Gastroesophageal sphincter (tissue), 4 donors: ENCODE measurements at regions not wholly inside any gene's neighbourhood (a gene's known extent, or its start where the extent isn't known, plus 50 kb on each side); places are given as distances from the start of the nearest gene placed in this dataset.

Source experiments
- ATAC-seq: fragments of 150-250 bp; one replicate; pipeline ENCODE4 v1.9.1; 2016; ENCODE audit warnings: mild to moderate bottlenecking, moderate library complexity
- H3K27ac ChIP-seq, 4 donors: fragments of 200-600 bp; sonication (generic) in 3 of 4; 1 replicate in 3 of 4; 2 replicates in 1 of 4; pipeline ENCODE4 v1.5.1; 2016 to 2019
- H3K27me3 ChIP-seq: fragments of 200-600 bp; sonication (generic); one replicate; pipeline ENCODE4 v1.5.1; 2019
- H3K36me3 ChIP-seq, 2 donors: fragments of 200-600 bp; sonication (generic); one replicate each; pipeline ENCODE4 v1.5.1; 2019; ENCODE audit warnings: control low read depth in 1 of 2
- H3K4me1 ChIP-seq, 3 donors: fragments of 200-600 bp; sonication (generic); 1 replicate in 2 of 3; 2 replicates in 1 of 3; pipeline ENCODE4 v1.5.1; 2016 to 2019; ENCODE audit warnings: control low read depth in 2 of 3
- H3K4me3 ChIP-seq, 2 donors: fragments of 200-600 bp; sonication (generic); one replicate each; pipeline ENCODE4 v1.5.1; 2019; ENCODE audit warnings: mild to moderate bottlenecking in 1 of 2, moderate library complexity in 1 of 2
- H3K9me3 ChIP-seq, 3 donors: fragments of 200-600 bp; sonication (generic); one replicate each; pipeline ENCODE4 v1.5.1; 2017 to 2019; ENCODE audit warnings: control low read depth in 2 of 3
- CTCF ChIP-seq, 4 experiments: fragments of 200-600 bp in 2 of 4; fragments of 450-650 bp in 2 of 4; sonication (generic) in 1 of 4; IDR thresholded peaks; one replicate each; pipeline ENCODE4 v1.5.1; 2017 to 2019; ENCODE audit warnings: antibody characterized with exemption in 4 of 4, mild to moderate bottlenecking in 2 of 4, moderate library complexity in 2 of 4
- EP300 ChIP-seq: sonication (generic); formaldehyde crosslinking; IDR thresholded peaks from one replicate; pipeline ENCODE4 v1.6.1; 2017; ENCODE audit warnings: antibody characterized with exemption, mild to moderate bottlenecking
- POLR2A ChIP-seq, 2 donors: fragments of 450-650 bp; IDR thresholded peaks; one replicate each; pipeline ENCODE4 v1.6.1; 2017; ENCODE audit warnings: antibody characterized with exemption in 2 of 2, mild to moderate bottlenecking in 2 of 2, moderate library complexity in 1 of 2
- POLR2AphosphoS5 ChIP-seq: sonication (generic); formaldehyde crosslinking; IDR thresholded peaks from one replicate; pipeline ENCODE4 v1.6.1; 2017; ENCODE audit warnings: antibody characterized with exemption
- WGBS, 2 donors: methylation state at CpG; one replicate each; pipeline ENCODE4 v1.1.5; 2018; ENCODE audit warnings: low coverage in 1 of 2; 5-methylcytosine and 5-hydroxymethylcytosine counted together

- no peak for ATAC-seq
- Histone ChIP-seq H3K36me3 (no peaks in the 10 kb centered on the region), H3K4me1 (no peaks in the 10 kb centered on the region), H3K4me3 (no peak overlapping the region), H3K9me3 (peaks cover 0 to 6% (median 0%) of the 10 kb centered on the region in 3 donors), H3K27me3 (peaks cover 42% of the 10 kb centered on the region), H3K27ac (no peak overlapping the region)
- WGBS, 2 donors: 81 to 86% methylated on average over 13 of the region's 19 CpGs
- TF ChIP-seq POLR2A (IDR thresholded peaks at IDR 0.05) (no peak), POLR2AphosphoS5 (no peak), CTCF (IDR thresholded peaks at IDR 0.05) (no peak), EP300 (no peak)
Observed at GRCh38 chr16:87074641-87075318, 242.4 kb downstream of the C16orf95 start.

- TF ChIP-seq POLR2AphosphoS5: no peak
- no peak for TF ChIP-seq CTCF (IDR thresholded peaks at IDR 0.05)
- TF ChIP-seq EP300: no peak
- no peak for TF ChIP-seq POLR2A (IDR thresholded peaks at IDR 0.05)
- WGBS, 2 donors: 90 to 100% methylated on average over 4 to 7 of the region's 12 CpGs
- no peak for ATAC-seq
- peaks cover 0 to 13% (median 0%) of the 10 kb centered on the region in 3 donors for H3K9me3 ChIP-seq
- no peaks in the 10 kb centered on the region for H3K36me3 ChIP-seq
- H3K27me3 ChIP-seq: peaks cover 36% of the 10 kb centered on the region
- no peaks in the 10 kb centered on the region for H3K4me1 ChIP-seq
- no peak overlapping the region for H3K4me3 ChIP-seq
- H3K27ac ChIP-seq: no peak overlapping the region
Observed at GRCh38 chr16:87075319-87075860, 241.8 kb downstream of the C16orf95 start.

- no peak overlapping the region for H3K4me3 ChIP-seq
- H3K27ac ChIP-seq: no peak overlapping the region
- H3K9me3 ChIP-seq: peaks cover 0 to 23% (median 3%) of the 10 kb centered on the region in 3 donors
- no peak for ATAC-seq
- H3K36me3 ChIP-seq: no peaks in the 10 kb centered on the region
- TF ChIP-seq EP300 (no peak), POLR2A (IDR thresholded peaks at IDR 0.05) (no peak), CTCF (IDR thresholded peaks at IDR 0.05) (no peak), POLR2AphosphoS5 (no peak)
- H3K27me3 ChIP-seq: peaks cover 27% of the 10 kb centered on the region
- WGBS, 2 donors: 75 to 85% methylated on average over 10 to 19 of the region's 20 CpGs
- H3K4me1 ChIP-seq: no peaks in the 10 kb centered on the region
Observed at GRCh38 chr16:87076331-87076949, 240.8 kb downstream of the C16orf95 start.

- H3K9me3 ChIP-seq: peaks cover 0 to 30% (median 4%) of the 10 kb centered on the region in 3 donors
- no peak overlapping the region for H3K27ac ChIP-seq
- peaks cover 20% of the 10 kb centered on the region for H3K27me3 ChIP-seq
- H3K36me3 ChIP-seq: no peaks in the 10 kb centered on the region
- TF ChIP-seq POLR2AphosphoS5: no peak
- TF ChIP-seq CTCF (IDR thresholded peaks at IDR 0.05): peak in 1 of 4 experiments; percentile 45
- ATAC-seq: peak; percentile 19
- WGBS, 2 donors: 51 to 63% methylated on average over 3 to 4 of the region's 13 CpGs
- no peak overlapping the region for H3K4me3 ChIP-seq
- no peaks in the 10 kb centered on the region for H3K4me1 ChIP-seq
Observed at GRCh38 chr16:87076950-87077749, 240.0 kb downstream of the C16orf95 start.
